ENCODE measurements at regions not wholly inside any gene's neighbourhood (a gene's known extent, or its start where the extent isn't known, plus 50 kb on each side); places are given as distances from the start of the nearest gene placed in this dataset.

DNA sequence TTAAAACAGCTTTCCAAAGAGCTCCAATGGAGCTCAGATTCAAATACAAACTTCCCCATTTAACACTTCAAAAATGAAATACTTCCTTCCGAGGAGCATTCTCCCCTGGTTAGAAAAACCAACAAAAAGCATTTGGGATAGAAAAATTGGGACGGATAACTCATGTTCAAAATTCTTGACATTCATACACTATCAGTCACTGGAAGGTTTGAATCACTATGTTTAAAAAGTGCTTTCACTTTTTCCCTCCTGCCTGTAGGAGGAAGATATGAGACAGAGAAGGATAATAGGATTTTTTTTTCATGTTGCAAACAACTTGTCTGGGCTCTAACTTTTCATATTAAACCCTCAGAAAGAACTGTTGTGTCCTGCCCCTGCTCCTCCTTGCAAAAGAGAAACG, 412.0 kb downstream of the ACTL7B start:
- TF ChIP-seq, protein P1, sequence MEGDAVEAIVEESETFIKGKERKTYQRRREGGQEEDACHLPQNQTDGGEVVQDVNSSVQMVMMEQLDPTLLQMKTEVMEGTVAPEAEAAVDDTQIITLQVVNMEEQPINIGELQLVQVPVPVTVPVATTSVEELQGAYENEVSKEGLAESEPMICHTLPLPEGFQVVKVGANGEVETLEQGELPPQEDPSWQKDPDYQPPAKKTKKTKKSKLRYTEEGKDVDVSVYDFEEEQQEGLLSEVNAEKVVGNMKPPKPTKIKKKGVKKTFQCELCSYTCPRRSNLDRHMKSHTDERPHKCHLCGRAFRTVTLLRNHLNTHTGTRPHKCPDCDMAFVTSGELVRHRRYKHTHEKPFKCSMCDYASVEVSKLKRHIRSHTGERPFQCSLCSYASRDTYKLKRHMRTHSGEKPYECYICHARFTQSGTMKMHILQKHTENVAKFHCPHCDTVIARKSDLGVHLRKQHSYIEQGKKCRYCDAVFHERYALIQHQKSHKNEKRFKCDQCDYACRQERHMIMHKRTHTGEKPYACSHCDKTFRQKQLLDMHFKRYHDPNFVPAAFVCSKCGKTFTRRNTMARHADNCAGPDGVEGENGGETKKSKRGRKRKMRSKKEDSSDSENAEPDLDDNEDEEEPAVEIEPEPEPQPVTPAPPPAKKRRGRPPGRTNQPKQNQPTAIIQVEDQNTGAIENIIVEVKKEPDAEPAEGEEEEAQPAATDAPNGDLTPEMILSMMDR (IDR thresholded peaks at IDR 0.05), result no peak
- TF ChIP-seq POLR2A (IDR thresholded peaks at IDR 0.05), result no peak
